Lower leg skin (tissue), 3 donors: ENCODE measurements at regions not wholly inside any gene's neighbourhood (a gene's known extent, or its start where the extent isn't known, plus 50 kb on each side); places are given as distances from the start of the nearest gene placed in this dataset.

ENCODE experiments used
- CTCF ChIP-seq, 3 donors: fragments of 450-650 bp; IDR thresholded peaks; one replicate each; pipeline ENCODE4 v1.5.1; 2016; ENCODE audit warnings: antibody characterized with exemption in 3 of 3, mild to moderate bottlenecking in 3 of 3, moderate library complexity in 2 of 3
- POLR2A ChIP-seq, 2 donors: fragments of 450-650 bp; IDR thresholded peaks; one replicate each; pipeline ENCODE4 v1.6.1; 2016 to 2017; ENCODE audit warnings: antibody characterized with exemption in 2 of 2, mild to moderate bottlenecking in 1 of 2, moderate library complexity in 1 of 2

GRCh38 chr3:103403191-103403590, 968.4 kb downstream of the ZPLD1 start:
- TF ChIP-seq CTCF (IDR thresholded peaks at IDR 0.05) = no peak
- no peak for TF ChIP-seq POLR2A (IDR thresholded peaks at IDR 0.05)
